ENCODE measurements at regions not wholly inside any gene's neighbourhood (a gene's known extent, or its start where the extent isn't known, plus 50 kb on each side); places are given as distances from the start of the nearest gene placed in this dataset.
A peak's percentile ranks its signal among the peaks of the same experiment; 100 is the strongest.

- TF ChIP-seq EZH2 (IDR thresholded peaks at IDR 0.05) (no peak), ZBTB33 (IDR thresholded peaks at IDR 0.05; ENCODE audit: extremely low read depth, insufficient replicate concordance, low read length) (no peak), EGR1 (IDR thresholded peaks at IDR 0.05; ENCODE audit: low read depth) (peak; percentile 45), POLR2AphosphoS5 (IDR thresholded peaks at IDR 0.05; ENCODE audit: low read depth, low read length) (peak; percentile 49)
- TF ChIP-seq, protein P1, sequence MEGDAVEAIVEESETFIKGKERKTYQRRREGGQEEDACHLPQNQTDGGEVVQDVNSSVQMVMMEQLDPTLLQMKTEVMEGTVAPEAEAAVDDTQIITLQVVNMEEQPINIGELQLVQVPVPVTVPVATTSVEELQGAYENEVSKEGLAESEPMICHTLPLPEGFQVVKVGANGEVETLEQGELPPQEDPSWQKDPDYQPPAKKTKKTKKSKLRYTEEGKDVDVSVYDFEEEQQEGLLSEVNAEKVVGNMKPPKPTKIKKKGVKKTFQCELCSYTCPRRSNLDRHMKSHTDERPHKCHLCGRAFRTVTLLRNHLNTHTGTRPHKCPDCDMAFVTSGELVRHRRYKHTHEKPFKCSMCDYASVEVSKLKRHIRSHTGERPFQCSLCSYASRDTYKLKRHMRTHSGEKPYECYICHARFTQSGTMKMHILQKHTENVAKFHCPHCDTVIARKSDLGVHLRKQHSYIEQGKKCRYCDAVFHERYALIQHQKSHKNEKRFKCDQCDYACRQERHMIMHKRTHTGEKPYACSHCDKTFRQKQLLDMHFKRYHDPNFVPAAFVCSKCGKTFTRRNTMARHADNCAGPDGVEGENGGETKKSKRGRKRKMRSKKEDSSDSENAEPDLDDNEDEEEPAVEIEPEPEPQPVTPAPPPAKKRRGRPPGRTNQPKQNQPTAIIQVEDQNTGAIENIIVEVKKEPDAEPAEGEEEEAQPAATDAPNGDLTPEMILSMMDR (IDR thresholded peaks at IDR 0.05 in 2 of 3, conservative IDR thresholded peaks at IDR 0.05 in 1 of 3; ENCODE audit: borderline replicate concordance in 1 of 3, insufficient read depth in 1 of 3, low read depth in 2 of 3, low read length in 2 of 3): no peak
- TF ChIP-seq, protein P2, sequence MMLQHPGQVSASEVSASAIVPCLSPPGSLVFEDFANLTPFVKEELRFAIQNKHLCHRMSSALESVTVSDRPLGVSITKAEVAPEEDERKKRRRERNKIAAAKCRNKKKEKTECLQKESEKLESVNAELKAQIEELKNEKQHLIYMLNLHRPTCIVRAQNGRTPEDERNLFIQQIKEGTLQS (IDR thresholded peaks at IDR 0.05): no peak
These were observed 317.2 kb downstream of the SHANK2 start for GRCh38 chr11:70935006-70935768.
